GM23248 (cell line): ENCODE measurements at regions not wholly inside any gene's neighbourhood (a gene's known extent, or its start where the extent isn't known, plus 50 kb on each side); places are given as distances from the start of the nearest gene placed in this dataset.

Experiments
- EZH2 ChIP-seq: fragments of 200-600 bp; sonication (generic); IDR thresholded peaks from 2 replicates; pipeline ENCODE4 v1.6.1; 2018; ENCODE audit warnings: antibody characterized with exemption, mild to moderate bottlenecking; ENCODE audit not compliant: insufficient read depth, poor library complexity, severe bottlenecking
- EZH2phosphoT487 ChIP-seq: fragments of 200-600 bp; sonication (generic); IDR thresholded peaks from 2 replicates; pipeline ENCODE4 v1.6.1; 2018; ENCODE audit warnings: antibody characterized with exemption, moderate library complexity, mild to moderate bottlenecking, low read depth; ENCODE audit not compliant: insufficient read depth

GRCh38 chr2:67727623-67728022, 330.5 kb downstream of the ETAA1 start:
- TF ChIP-seq EZH2 = no peak
- TF ChIP-seq EZH2phosphoT487 = no peak
